HG03097 (cell line): ENCODE measurements at regions not wholly inside any gene's neighbourhood (a gene's known extent, or its start where the extent isn't known, plus 50 kb on each side); places are given as distances from the start of the nearest gene placed in this dataset.
A peak's percentile ranks its signal among the peaks of the same experiment; 100 is the strongest.

Source experiments
- ATAC-seq: cut with Tn5 transposase; IDR thresholded peaks from one replicate; pipeline ENCODE4 v1.9.1; 2021; ENCODE audit not compliant: unreplicated experiment, low FRiP score

DNA sequence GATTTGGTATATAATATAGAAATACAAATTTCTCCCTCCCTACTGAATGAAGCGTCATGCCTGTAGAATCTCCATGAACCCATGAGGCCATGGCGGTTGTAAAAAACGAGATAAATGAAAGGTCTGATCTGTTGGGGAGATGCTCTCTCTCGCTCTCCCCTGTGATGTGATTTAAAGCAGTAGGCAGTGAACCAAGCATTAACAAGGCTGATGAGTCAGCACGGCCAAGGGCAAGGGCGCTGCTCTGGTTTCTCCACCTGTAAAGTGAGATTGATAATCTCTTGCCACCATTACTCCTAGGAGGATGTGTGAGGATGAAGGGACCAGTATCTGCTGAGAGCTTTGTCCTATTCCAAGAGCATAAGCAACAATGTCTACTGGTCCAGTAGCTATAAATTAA is 553.3 kb downstream of the CMPK2 start:
- no peak for ATAC-seq

DNA sequence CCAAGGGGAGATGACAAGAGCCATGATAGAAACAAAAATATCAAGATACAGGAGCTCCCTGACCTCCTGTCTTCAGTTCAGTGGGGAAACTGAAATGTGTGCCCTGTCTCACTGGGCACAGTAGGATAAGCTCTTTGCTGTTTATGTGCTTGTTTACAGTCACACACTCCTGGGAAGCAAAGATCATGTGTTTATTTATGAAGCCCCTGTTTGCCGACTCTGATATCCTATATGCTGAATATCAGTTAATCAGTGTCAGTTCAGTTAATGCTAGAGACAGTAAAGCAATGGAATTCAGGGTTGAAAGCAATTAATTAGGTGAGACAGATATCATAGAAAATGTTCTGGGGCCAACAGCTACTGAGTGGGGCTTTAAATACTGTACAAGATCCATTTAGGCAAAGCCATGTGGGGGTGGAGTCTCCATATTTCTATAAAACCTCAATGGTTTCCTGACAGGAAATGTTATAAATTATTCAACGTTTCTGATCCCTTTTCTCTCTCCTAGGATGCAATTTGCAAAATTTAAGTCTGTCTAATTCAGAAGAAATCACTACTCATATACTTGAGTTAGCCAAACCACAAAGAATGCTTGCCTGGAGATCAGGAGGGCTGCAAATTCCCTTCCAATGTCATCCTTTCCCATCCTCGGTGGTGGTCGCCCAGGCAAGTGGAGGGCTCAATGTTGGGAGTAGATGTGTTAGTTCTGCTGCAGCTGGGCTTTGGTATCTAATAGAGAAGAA is 551.3 kb downstream of the CMPK2 start:
- no peak for ATAC-seq

DNA sequence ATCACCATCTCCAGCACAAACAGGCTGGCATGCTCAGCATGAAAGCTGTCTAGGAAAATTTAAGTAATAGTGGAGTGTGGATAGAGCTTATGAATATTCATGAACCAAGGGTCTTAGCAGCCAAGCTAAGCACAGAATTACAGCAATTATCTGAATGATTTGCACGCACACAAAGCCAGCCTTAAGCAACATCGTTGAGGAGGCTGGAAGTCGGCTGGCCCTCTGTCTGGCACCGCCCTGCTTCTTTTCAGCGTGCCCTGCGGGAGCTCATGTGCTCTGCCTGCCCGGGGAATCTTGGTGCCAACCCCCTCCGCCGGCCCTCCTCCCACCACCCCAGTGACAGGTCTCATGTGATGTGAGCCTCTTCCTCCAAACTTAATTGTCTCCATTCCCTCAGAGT is 540.1 kb downstream of the CMPK2 start:
- ATAC-seq = no peak

- ATAC-seq = no peak
These were observed 538.7 kb downstream of the CMPK2 start for GRCh38 chr2:6326958-6327357.

DNA sequence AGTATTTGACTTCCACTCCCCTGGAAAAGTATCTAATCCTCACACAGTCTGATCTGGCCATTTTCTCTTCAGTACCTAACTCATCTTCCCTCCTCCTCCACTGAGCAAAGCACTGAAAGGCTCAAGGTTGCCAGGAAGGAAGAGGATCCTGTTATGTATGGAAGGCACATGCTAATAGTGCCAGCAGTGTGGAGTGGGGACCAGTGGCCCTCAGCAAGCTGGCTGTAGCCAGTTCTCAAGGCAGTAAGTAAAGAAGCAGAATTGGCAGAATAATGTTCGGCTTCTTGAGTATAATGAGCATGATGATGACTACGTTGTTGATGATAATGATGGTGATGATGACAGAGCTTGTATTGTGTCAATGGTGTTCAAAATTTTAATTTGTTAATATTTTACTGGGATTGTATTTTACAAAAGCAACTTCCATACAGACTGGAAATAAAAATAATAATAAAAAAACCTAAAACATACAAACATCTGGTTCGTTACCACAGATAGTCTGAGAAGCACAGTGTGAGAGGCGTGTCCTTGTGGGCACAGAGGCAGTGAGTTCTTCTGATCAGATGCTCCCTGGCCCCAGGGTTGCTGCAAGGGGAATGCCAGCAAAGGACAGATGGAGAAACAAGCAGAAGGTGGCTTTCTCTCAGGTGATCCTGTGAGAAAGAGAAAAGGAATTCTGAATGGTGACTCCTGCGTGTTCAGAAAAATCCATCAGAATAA is 528.8 kb downstream of the CMPK2 start:
- no peak for ATAC-seq

DNA sequence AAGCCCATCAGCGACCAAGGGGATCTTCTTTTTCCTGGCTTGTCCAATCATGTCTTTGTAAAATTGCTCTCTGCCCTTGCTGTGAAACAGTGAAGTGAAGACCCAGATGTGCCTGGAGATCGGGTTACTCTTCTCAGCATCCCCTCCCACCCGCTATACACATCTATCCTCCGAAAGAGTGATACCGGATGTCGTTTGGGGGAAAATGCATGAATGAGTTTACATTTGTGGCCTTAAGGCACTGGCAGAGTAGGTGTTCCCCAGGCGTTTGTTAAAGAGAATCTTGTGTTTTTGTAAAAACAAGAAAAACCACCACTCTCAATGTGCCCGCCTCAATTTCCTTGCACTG is 528.3 kb downstream of the CMPK2 start:
- ATAC-seq = no peak

- no peak for ATAC-seq
These were observed 524.0 kb downstream of the CMPK2 start for GRCh38 chr2:6341588-6342129.

- no peak for ATAC-seq
These were observed 523.3 kb downstream of the CMPK2 start for GRCh38 chr2:6342273-6342920.

DNA sequence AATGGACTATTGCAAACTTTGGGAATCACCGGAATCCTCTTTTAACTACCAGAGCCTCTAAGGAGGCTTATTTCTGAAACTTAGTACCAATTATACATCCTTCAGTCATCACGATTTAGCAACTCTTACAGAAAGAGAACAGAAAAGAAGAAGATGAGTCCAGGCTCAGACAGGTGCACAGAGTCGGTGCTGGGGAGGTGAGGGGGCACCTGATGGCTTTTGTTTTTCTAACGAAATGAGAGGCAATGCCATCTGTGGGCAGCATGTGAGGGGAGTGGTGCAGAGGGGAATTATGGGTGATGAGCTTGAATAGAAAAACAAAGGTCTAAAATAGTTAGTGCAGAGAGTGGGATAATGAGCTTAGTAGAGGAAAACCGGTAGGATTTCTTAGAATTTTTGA is 522.6 kb downstream of the CMPK2 start:
- ATAC-seq = no peak

- peak; percentile 75 for ATAC-seq
These were observed 513.5 kb downstream of the CMPK2 start for GRCh38 chr2:6352247-6352646.

- no peak for ATAC-seq
These were observed 512.7 kb downstream of the CMPK2 start for GRCh38 chr2:6352906-6353515.

GRCh38 chr2:6353669-6354068 is 512.0 kb downstream of the CMPK2 start:
- ATAC-seq = peak; percentile 44

GRCh38 chr2:6354546-6354945 is 511.2 kb downstream of the CMPK2 start:
- no peak for ATAC-seq

DNA sequence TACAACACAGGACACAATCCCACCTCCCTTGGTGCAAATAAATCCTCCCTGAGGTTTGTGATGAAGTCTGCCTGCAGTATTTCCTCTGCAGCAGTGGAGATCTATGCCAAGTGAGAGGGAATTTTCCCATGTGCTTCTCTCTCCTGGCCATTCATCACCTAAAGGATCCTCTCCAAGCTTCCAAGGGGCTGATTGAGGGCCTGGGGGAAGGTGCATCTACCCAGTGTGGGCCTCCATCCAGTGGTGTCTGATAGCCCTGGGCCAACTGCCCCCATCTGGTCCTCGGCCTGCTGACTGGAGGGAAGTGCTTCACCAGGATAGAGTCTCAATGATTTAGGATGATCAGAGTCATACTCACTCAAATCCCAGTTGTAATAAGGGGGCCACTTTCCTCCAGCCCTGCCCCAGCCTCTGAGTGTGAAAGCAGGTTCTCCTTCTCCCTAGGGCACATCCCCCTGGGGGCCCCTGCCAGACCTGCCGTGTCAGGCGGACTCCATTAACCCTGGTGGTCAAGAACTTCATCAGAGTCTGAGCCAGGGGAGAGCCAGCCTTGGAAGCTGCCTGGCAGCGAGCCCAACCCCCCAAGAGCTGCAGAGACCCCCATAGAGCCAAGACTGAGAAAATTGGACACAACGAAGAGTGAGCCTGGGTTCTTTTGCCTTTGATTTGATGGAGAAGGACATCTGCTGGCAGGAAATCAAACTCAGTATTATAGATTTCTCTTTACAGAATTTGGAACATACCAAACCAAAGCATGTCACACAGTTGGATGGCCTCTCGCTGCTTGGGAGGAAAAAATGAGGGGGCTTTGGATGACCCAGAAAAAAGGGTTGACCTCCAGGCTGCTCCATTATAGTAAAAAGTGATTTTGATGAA is 509.6 kb downstream of the CMPK2 start:
- ATAC-seq = no peak

DNA sequence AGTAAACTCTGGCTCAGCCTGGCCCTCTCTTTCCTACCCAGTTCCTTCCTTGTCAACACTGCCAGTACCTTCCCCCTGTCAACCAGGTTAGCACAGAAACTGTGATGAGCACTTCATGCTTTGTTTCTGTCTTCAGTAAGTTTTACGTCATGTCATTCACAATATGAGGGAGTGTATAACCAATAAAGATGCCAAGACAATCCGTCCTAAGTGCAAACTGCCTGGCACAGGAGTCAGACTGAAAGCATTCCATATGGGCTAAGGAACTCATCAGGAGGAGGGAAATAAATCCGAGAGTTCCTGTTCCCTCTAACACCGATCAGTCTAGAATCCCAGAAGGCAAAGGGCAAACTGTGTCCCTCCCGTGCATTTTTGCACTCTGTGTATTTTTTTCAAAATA is 507.2 kb downstream of the CMPK2 start:
- no peak for ATAC-seq

DNA sequence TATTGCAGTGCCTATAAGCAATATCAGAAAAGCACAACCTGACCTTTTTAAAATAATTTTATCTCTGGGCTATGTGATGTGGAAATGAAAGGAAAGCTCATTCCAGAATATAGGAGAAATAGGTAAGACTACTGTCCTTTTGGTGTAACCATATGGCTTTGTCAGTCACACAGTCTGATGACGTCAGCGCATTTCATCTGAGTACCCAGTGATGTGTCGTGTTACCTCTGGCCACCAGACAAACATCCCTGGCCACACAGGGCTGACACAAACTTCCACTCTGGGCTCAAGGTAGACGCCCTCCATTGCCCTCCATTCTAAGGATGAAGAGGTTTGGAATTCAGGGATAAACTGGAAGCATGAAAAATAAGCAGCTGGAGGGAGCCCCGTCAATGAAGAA is 506.7 kb downstream of the CMPK2 start:
- no peak for ATAC-seq

GRCh38 chr2:6359964-6360363 is 505.7 kb downstream of the CMPK2 start:
- ATAC-seq = no peak

- no peak for ATAC-seq
These were observed 502.8 kb downstream of the CMPK2 start for GRCh38 chr2:6362671-6363450.

DNA sequence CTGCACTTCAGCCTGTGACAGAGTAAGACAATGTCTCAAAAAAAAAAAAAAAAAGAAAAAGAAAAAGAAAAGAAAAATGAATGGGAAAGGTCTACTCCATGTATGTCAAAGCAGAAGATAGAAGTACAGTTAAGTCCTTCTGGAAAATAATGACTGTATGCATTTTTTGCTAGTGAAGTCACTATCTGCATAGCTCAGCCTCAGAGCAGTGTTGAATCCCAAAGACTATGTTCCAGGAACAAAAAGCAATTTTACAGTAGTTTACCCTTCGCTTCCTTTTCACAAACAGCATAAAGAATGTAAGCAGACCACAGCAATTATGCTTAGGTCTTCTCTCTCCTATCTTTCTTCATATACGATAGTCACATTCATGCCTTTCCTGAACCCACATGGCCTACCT is 497.4 kb downstream of the CMPK2 start:
- ATAC-seq = no peak
